SK-N-SH (cell line): ENCODE measurements at regions not wholly inside any gene's neighbourhood (a gene's known extent, or its start where the extent isn't known, plus 50 kb on each side); places are given as distances from the start of the nearest gene placed in this dataset.

Experiments
- CTCF ChIA-PET: fragments of 300-600, 350-600 bp; formaldehyde crosslinking; extraction: SDS; loops from one replicate; lab custom pipeline; 2021; lab: Yijun Ruan, JAX
- POLR2A ChIA-PET: fragments of 350-600 bp; sonication (Branson Sonifier 250); formaldehyde crosslinking; extraction: SDS; loops from one replicate; lab custom pipeline; 2020; ENCODE audit warnings: antibody characterized with exemption, inconsistent platforms; lab: Yijun Ruan, JAX
- DNase-seq: peaks from one replicate; pipeline ENCODE4 v3.0.0; 2012
- H2AFZ ChIP-seq: fragments of 200-600 bp; sonication (generic); 2 replicates; pipeline ENCODE4 v1.8.1; 2016; ENCODE audit warnings: antibody characterized with exemption, mild to moderate bottlenecking, low read depth
- H3F3A ChIP-seq: fragments of 200-600 bp; sonication (generic); replicated peaks from 2 replicates; pipeline ENCODE3; 2016; ENCODE audit warnings: antibody characterized with exemption, mild to moderate bottlenecking; ENCODE audit not compliant: insufficient read depth
- H3K27ac ChIP-seq, 2 experiments: fragments of 200-500 bp in 1 of 2; fragments of 200-600 bp in 1 of 2; sonication (Bioruptor generic) in 1 of 2; sonication (generic), shearing (Covaris generic) in 1 of 2; 2 replicates each; pipeline versions ENCODE4 v1.5.1 to v1.6.1; 2014 to 2016; ENCODE audit warnings: low read depth in 2 of 2, inconsistent platforms in 1 of 2, low read length in 1 of 2, mild to moderate bottlenecking in 1 of 2, mixed read lengths in 1 of 2
- H3K27me3 ChIP-seq: fragments of 200-600 bp; sonication (generic), shearing (Covaris generic); 2 replicates; pipeline ENCODE4 v1.6.1; 2016; ENCODE audit warnings: mixed run types; ENCODE audit not compliant: insufficient read depth
- H3K36me3 ChIP-seq, 2 experiments: fragments of 200-500 bp in 1 of 2; fragments of 200-600 bp in 1 of 2; sonication (Bioruptor generic) in 1 of 2; sonication (generic) in 1 of 2; replicated peaks in 1 of 2; 2 replicates each; pipeline versions ENCODE3 to v1.5.1; 2014 to 2016; ENCODE audit warnings: low read length in 1 of 2, mild to moderate bottlenecking in 1 of 2; ENCODE audit not compliant: insufficient read depth in 2 of 2, control insufficient read depth in 1 of 2
- H3K4me1 ChIP-seq, 2 experiments: fragments of 200-500 bp in 1 of 2; fragments of 200-600 bp in 1 of 2; sonication (Bioruptor generic) in 1 of 2; sonication (generic), shearing (Covaris generic) in 1 of 2; 2 replicates each; pipeline versions ENCODE4 v1.5.1 to v1.6.1; 2014 to 2016; ENCODE audit warnings: low read depth in 1 of 2, low read length in 1 of 2, mixed run types in 1 of 2; ENCODE audit not compliant: insufficient read depth in 2 of 2, control insufficient read depth in 1 of 2
- H3K4me2 ChIP-seq: fragments of 200-600 bp; sonication (generic), shearing (Covaris generic); 2 replicates; pipeline ENCODE4 v1.6.1; 2017; ENCODE audit warnings: mixed run types
- H3K4me3 ChIP-seq, 2 experiments: fragments of 200-500 bp in 1 of 2; fragments of 200-600 bp in 1 of 2; sonication (Bioruptor generic) in 1 of 2; sonication (generic), shearing (Covaris generic) in 1 of 2; 2 replicates each; pipeline versions ENCODE4 v1.5.1 to v1.8.1; 2014 to 2016; ENCODE audit warnings: low read depth in 2 of 2, inconsistent platforms in 1 of 2, low read length in 1 of 2, mild to moderate bottlenecking in 1 of 2, mixed read lengths in 1 of 2, moderate library complexity in 1 of 2
- H3K79me2 ChIP-seq: fragments of 200-600 bp; sonication (generic); 2 replicates; pipeline ENCODE4 v1.8.1; 2017; ENCODE audit warnings: mild to moderate bottlenecking; ENCODE audit not compliant: insufficient read depth
- H3K9ac ChIP-seq: fragments of 200-600 bp; sonication (generic); 2 replicates; pipeline ENCODE4 v1.6.1; 2017; ENCODE audit warnings: mixed run types
- H3K9me2 ChIP-seq: fragments of 200-600 bp; sonication (generic); 2 replicates; pipeline ENCODE4 v1.6.1; 2017; ENCODE audit warnings: mixed run types
- H3K9me3 ChIP-seq: fragments of 200-600 bp; sonication (generic); 2 replicates; pipeline ENCODE4 v1.6.1; 2017; ENCODE audit warnings: mixed run types, mild to moderate bottlenecking, moderate library complexity
- H4K20me1 ChIP-seq: fragments of 200-600 bp; sonication (generic); 2 replicates; pipeline ENCODE4 v1.6.1; 2017; ENCODE audit warnings: mild to moderate bottlenecking, mixed run types; ENCODE audit not compliant: insufficient read depth
- CHD2 ChIP-seq: fragments of 150-350 bp; IDR thresholded peaks from 2 replicates; pipeline ENCODE4 v1.6.1; 2018; ENCODE audit warnings: low read length; ENCODE audit not compliant: partially characterized antibody
- CTCF ChIP-seq: fragments of 200-600 bp; sonication (generic); IDR thresholded peaks from 2 replicates; pipeline ENCODE4 v1.6.1; 2017; ENCODE audit warnings: antibody characterized with exemption, mild to moderate bottlenecking, moderate library complexity
- EP300 ChIP-seq, 2 experiments: IDR thresholded peaks; 2 replicates each; pipeline versions ENCODE4 v1.4.0 to v1.6.1; 2012; ENCODE audit warnings: borderline replicate concordance in 1 of 2, low read depth in 1 of 2, low read length in 1 of 2
- FOSL2 ChIP-seq: IDR thresholded peaks from 2 replicates; pipeline ENCODE4 v1.4.0; 2012; ENCODE audit warnings: low read depth, mild to moderate bottlenecking, moderate library complexity, borderline replicate concordance
- FOXJ3 ChIP-seq: sonication (generic); formaldehyde crosslinking; IDR thresholded peaks from 2 replicates; pipeline ENCODE4 v1.5.1; 2020; ENCODE audit warnings: mild to moderate bottlenecking, missing genetic modification reagents
- GATA2 ChIP-seq: sonication (generic); formaldehyde crosslinking; IDR thresholded peaks from 2 replicates; pipeline ENCODE4 v1.5.0; 2020; ENCODE audit warnings: mild to moderate bottlenecking, missing genetic modification reagents
- IRF3 ChIP-seq: fragments of 150-350 bp; IDR thresholded peaks from 2 replicates; pipeline ENCODE4 v1.6.1; 2016; ENCODE audit warnings: mild to moderate bottlenecking, low read depth, low read length
- MAX ChIP-seq: IDR thresholded peaks from 2 replicates; pipeline ENCODE4 v1.4.0; 2012; ENCODE audit warnings: low read depth
- MEF2A ChIP-seq: IDR thresholded peaks from 2 replicates; pipeline ENCODE4 v1.4.0; 2012; ENCODE audit warnings: low read depth, borderline replicate concordance
- MXI1 ChIP-seq: IDR thresholded peaks from 2 replicates; pipeline ENCODE4 v1.6.1; 2012; ENCODE audit warnings: mild to moderate bottlenecking, low read depth, low read length, improper control_type of control experiment
- NRF1 ChIP-seq: IDR thresholded peaks from 2 replicates; pipeline ENCODE4 v1.6.1; 2012; ENCODE audit warnings: low read depth, mild to moderate bottlenecking, low read length
- POLR2AphosphoS5 ChIP-seq: IDR thresholded peaks from 2 replicates; pipeline ENCODE4 v1.6.1; 2012; ENCODE audit warnings: low read depth, low read length
- RCOR1 ChIP-seq: fragments of 150-350 bp; IDR thresholded peaks from 2 replicates; pipeline ENCODE4 v1.6.1; 2017; ENCODE audit warnings: antibody characterized with exemption, low read length
- RFX5 ChIP-seq: IDR thresholded peaks from 2 replicates; pipeline ENCODE4 v1.6.1; 2012; ENCODE audit warnings: mild to moderate bottlenecking, improper control_type of control experiment, low read length
- SIN3A ChIP-seq: IDR thresholded peaks from 2 replicates; pipeline ENCODE4 v1.6.1; 2012; ENCODE audit warnings: low read depth, mild to moderate bottlenecking, low read length, moderate library complexity, borderline replicate concordance
- SMC3 ChIP-seq: IDR thresholded peaks from 2 replicates; pipeline ENCODE4 v1.6.1; 2012; ENCODE audit warnings: low read depth, low read length, improper control_type of control experiment
- TCF12 ChIP-seq: IDR thresholded peaks from 2 replicates; pipeline ENCODE4 v1.4.0; 2012
- TEAD4 ChIP-seq: IDR thresholded peaks from 2 replicates; pipeline ENCODE4 v1.4.0; 2012; ENCODE audit warnings: mild to moderate bottlenecking, borderline replicate concordance; ENCODE audit not compliant: insufficient read depth
- USF1 ChIP-seq: IDR thresholded peaks from 2 replicates; pipeline ENCODE4 v1.4.0; 2012; ENCODE audit warnings: low read depth, borderline replicate concordance
- WGBS: methylation state at CpG from one replicate; pipeline ENCODE4 v1.1.6; 2017; ENCODE audit warnings: low lambda C conversion rate; 5-methylcytosine and 5-hydroxymethylcytosine counted together

- DNase-seq: no peak
- Histone ChIP-seq H2AFZ (no peak overlapping the region), H3F3A (peaks cover 5% of the 10 kb centered on the region), H3K4me1 (peaks cover 0 to 2% of the 10 kb centered on the region in 2 experiments; a peak in 1 of 4 replicates), H3K4me2 (no peak overlapping the region), H3K9me3 (no peaks in the 10 kb centered on the region), H4K20me1 (no peaks in the 10 kb centered on the region), H3K9ac (no peak overlapping the region), H3K4me3 (no peak overlapping the region), H3K27me3 (no peaks in the 10 kb centered on the region), H3K9me2 (no peaks in the 10 kb centered on the region), H3K79me2 (no peaks in the 10 kb centered on the region), H3K36me3 (no peaks in the 10 kb centered on the region), H3K27ac (peak overlapping the region in 1 of 2 experiments; percentile 43; a peak in 1 of 4 replicates)
- TF ChIP-seq RCOR1 (no peak), SMC3 (no peak), NRF1 (no peak), IRF3 (no peak), MEF2A (no peak), RFX5 (no peak), FOSL2 (no peak), SIN3A (no peak), CHD2 (no peak), CTCF (no peak), FOXJ3 (CRISPR knock-in tag) (no peak), USF1 (no peak), GATA2 (no peak), TEAD4 (no peak), TCF12 (no peak), MXI1 (no peak), MAX (no peak), EP300 (IDR thresholded peaks at IDR 0.05; ENCODE audit: borderline replicate concordance in 1 of 2, low read depth in 1 of 2, low read length in 1 of 2) (no peak; a peak in 1 of 4 replicates), POLR2AphosphoS5 (no peak)
- ChIA-PET POLR2A (no interaction called here), CTCF (interaction anchor here (1.5 kb wide), 1 partner anchor 15 kb away, joined by 5 read pairs; no protein-coding TSS in a partner anchor)
- 83% methylated on average over 3 of the region's 3 CpGs for WGBS
Observed at GRCh38 chr2:190766174-190766572, 114.4 kb upstream of the GLS start.
